ENCODE measurements at regions not wholly inside any gene's neighbourhood (a gene's known extent, or its start where the extent isn't known, plus 50 kb on each side); places are given as distances from the start of the nearest gene placed in this dataset.

GRCh38 chr20:12014736-12015135 lies 97.0 kb downstream of the BTBD3 start:
- Mint-ChIP-seq H3K27ac (no peak overlapping the region), H3K27me3 (ENCODE audit: low read depth) (no peaks in the 10 kb centered on the region), H3K4me3 (no peak overlapping the region), H3K36me3 (ENCODE audit: insufficient read depth in 1 of 3, low read depth in 3 of 3) (no peaks in the 10 kb centered on the region), H3K4me1 (peaks cover 11 to 12% of the 10 kb centered on the region in 2 experiments), H3K9me3 (no peaks in the 10 kb centered on the region)
- Histone ChIP-seq H3T11ph (ENCODE audit: low read length) (no peak overlapping the region), H2BK120ac (ENCODE audit: low read depth, low read length, poor library complexity, severe bottlenecking) (no peak overlapping the region), H4K91ac (ENCODE audit: insufficient read length, low read depth, low read length) (no peak overlapping the region), H3K23ac (ENCODE audit: insufficient read length, low read depth, low read length) (no peak overlapping the region), H3K9me3 (ENCODE audit: control insufficient read depth, low read depth, low read length) (no peaks in the 10 kb centered on the region), H3K4me1 (ENCODE audit: insufficient read depth, low read length) (no peaks in the 10 kb centered on the region), H3K23me2 (ENCODE audit: insufficient read length, low read depth, low read length, poor library complexity, severe bottlenecking) (no peaks in the 10 kb centered on the region), H2BK15ac (ENCODE audit: low read depth, low read length) (no peak overlapping the region), H3K27ac (ENCODE audit: insufficient read length, low read depth, low read length) (no peak overlapping the region), H2AFZ (ENCODE audit: low read length) (no peak overlapping the region), H2BK5ac (ENCODE audit: insufficient read length, low read length) (no peak overlapping the region), H3K18ac (ENCODE audit: insufficient read length, low read depth, low read length) (no peak overlapping the region), H3K27me3 (ENCODE audit: insufficient read depth, low read length) (no peaks in the 10 kb centered on the region), H3K4ac (ENCODE audit: low read depth, low read length) (no peak overlapping the region), H2BK20ac (ENCODE audit: low read depth, low read length, poor library complexity, severe bottlenecking) (no peak overlapping the region), H3K4me2 (ENCODE audit: insufficient read depth, insufficient read length, low read length) (no peak overlapping the region), H3K79me1 (ENCODE audit: insufficient read depth, low read depth, low read length, poor library complexity, severe bottlenecking) (no peaks in the 10 kb centered on the region), H3K14ac (ENCODE audit: insufficient read depth, low read length) (no peak overlapping the region), H3K9ac (ENCODE audit: extremely low read depth, insufficient read length, low read length) (no peak overlapping the region), H3K56ac (ENCODE audit: insufficient read length, low read depth, low read length) (no peak overlapping the region), H4K8ac (replicated peaks; ENCODE audit: insufficient read length, low read depth, low read length) (no peak overlapping the region), H4K20me1 (ENCODE audit: control insufficient read depth, insufficient read depth, insufficient read length) (no peaks in the 10 kb centered on the region), H3K79me2 (ENCODE audit: insufficient read depth, low read length) (no peaks in the 10 kb centered on the region), H2AK5ac (ENCODE audit: insufficient read length, low read length) (no peak overlapping the region), H4K5ac (ENCODE audit: insufficient read length, low read depth, low read length) (no peak overlapping the region), H2BK12ac (ENCODE audit: insufficient read length, low read depth, low read length) (no peak overlapping the region)
- no peak for DNase-seq
- WGBS (ENCODE audit: extremely low coverage, insufficient read length, low lambda C conversion rate) = no CpG with 5 or more reads among the region's 1 CpG
- TF ChIP-seq CTCF (conservative IDR thresholded peaks at IDR 0.05) = no peak
